LoVo (cell line): ENCODE measurements at regions not wholly inside any gene's neighbourhood (a gene's known extent, or its start where the extent isn't known, plus 50 kb on each side); places are given as distances from the start of the nearest gene placed in this dataset.

ENCODE experiments used
- DNase-seq: peaks from one replicate; pipeline ENCODE4 v3.0.0-alpha.2; 2016; ENCODE audit warnings: low spot score

GRCh38 chr1:106447466-106447865, 609.0 kb upstream of the PRMT6 start:
- no peak for DNase-seq

- no peak for DNase-seq
These were observed 599.6 kb upstream of the PRMT6 start for GRCh38 chr1:106456832-106457231.

GRCh38 chr1:106457368-106457767, 599.1 kb upstream of the PRMT6 start:
- no peak for DNase-seq

GRCh38 chr1:106458866-106459265, 597.6 kb upstream of the PRMT6 start:
- DNase-seq = no peak

- no peak for DNase-seq
These were observed 597.1 kb upstream of the PRMT6 start for GRCh38 chr1:106459418-106459817.

- DNase-seq = no peak
These were observed 590.8 kb upstream of the PRMT6 start for GRCh38 chr1:106465666-106466065.

- DNase-seq = no peak
These were observed 575.8 kb upstream of the PRMT6 start for GRCh38 chr1:106480629-106481028.

GRCh38 chr1:106492880-106493279, 563.6 kb upstream of the PRMT6 start:
- DNase-seq = no peak

- no peak for DNase-seq
These were observed 561.8 kb upstream of the PRMT6 start for GRCh38 chr1:106494646-106495045.

GRCh38 chr1:106498238-106498637, 558.2 kb upstream of the PRMT6 start:
- no peak for DNase-seq

GRCh38 chr1:106502659-106503058, 553.8 kb upstream of the PRMT6 start:
- DNase-seq = no peak

GRCh38 chr1:106515375-106515774, 541.1 kb upstream of the PRMT6 start:
- no peak for DNase-seq

GRCh38 chr1:106517224-106517623, 539.2 kb upstream of the PRMT6 start:
- DNase-seq = no peak

GRCh38 chr1:106523497-106523896, 533.0 kb upstream of the PRMT6 start:
- DNase-seq = no peak

GRCh38 chr1:106524631-106525030, 531.8 kb upstream of the PRMT6 start:
- no peak for DNase-seq

- no peak for DNase-seq
These were observed 529.8 kb upstream of the PRMT6 start for GRCh38 chr1:106526650-106527049.

GRCh38 chr1:106534612-106535011, 521.9 kb upstream of the PRMT6 start:
- no peak for DNase-seq

GRCh38 chr1:106536741-106537140, 519.7 kb upstream of the PRMT6 start:
- no peak for DNase-seq

GRCh38 chr1:106548726-106549125, 507.7 kb upstream of the PRMT6 start:
- no peak for DNase-seq

- DNase-seq = no peak
These were observed 502.2 kb upstream of the PRMT6 start for GRCh38 chr1:106554294-106554693.

- peak; percentile 4 for DNase-seq
These were observed 500.9 kb upstream of the PRMT6 start for GRCh38 chr1:106555571-106555970.

- DNase-seq = no peak
These were observed 492.3 kb upstream of the PRMT6 start for GRCh38 chr1:106564192-106564591.

- no peak for DNase-seq
These were observed 488.1 kb upstream of the PRMT6 start for GRCh38 chr1:106568201-106568974.

GRCh38 chr1:106571109-106571508, 485.4 kb upstream of the PRMT6 start:
- no peak for DNase-seq
